ENCODE measurements at regions not wholly inside any gene's neighbourhood (a gene's known extent, or its start where the extent isn't known, plus 50 kb on each side); places are given as distances from the start of the nearest gene placed in this dataset.

DNA sequence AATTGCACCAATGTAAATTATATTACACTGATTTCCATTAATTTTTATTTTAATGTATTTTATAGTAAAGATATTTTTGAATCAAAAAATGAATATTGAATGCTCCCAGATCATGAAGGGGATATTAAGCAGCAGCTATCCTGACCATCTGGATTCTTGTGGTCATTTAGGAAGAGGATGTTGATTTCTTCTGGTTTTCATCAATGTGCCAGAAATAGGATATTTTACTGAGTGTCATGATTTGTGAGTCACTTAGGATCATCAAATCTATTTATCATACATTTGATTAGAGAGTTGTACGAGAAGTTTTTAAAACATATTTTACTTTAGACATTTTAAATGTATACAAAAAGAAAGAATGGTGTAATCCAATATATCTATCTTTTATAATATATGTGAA is 366.3 kb upstream of the CHRM2 start:
- TF ChIP-seq, protein P1, sequence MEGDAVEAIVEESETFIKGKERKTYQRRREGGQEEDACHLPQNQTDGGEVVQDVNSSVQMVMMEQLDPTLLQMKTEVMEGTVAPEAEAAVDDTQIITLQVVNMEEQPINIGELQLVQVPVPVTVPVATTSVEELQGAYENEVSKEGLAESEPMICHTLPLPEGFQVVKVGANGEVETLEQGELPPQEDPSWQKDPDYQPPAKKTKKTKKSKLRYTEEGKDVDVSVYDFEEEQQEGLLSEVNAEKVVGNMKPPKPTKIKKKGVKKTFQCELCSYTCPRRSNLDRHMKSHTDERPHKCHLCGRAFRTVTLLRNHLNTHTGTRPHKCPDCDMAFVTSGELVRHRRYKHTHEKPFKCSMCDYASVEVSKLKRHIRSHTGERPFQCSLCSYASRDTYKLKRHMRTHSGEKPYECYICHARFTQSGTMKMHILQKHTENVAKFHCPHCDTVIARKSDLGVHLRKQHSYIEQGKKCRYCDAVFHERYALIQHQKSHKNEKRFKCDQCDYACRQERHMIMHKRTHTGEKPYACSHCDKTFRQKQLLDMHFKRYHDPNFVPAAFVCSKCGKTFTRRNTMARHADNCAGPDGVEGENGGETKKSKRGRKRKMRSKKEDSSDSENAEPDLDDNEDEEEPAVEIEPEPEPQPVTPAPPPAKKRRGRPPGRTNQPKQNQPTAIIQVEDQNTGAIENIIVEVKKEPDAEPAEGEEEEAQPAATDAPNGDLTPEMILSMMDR (IDR thresholded peaks at IDR 0.05), result no peak
- TF ChIP-seq POLR2A (IDR thresholded peaks at IDR 0.05) (no peak), POLR2AphosphoS5 (IDR thresholded peaks at IDR 0.05) (no peak), EP300 (IDR thresholded peaks at IDR 0.05; ENCODE audit: low read depth) (no peak)

All from transverse colon (tissue), 4 donors.